Mucosa of gallbladder (tissue), 1 donor: ENCODE measurements at regions not wholly inside any gene's neighbourhood (a gene's known extent, or its start where the extent isn't known, plus 50 kb on each side); places are given as distances from the start of the nearest gene placed in this dataset.

Experiments used
- DNase-seq: peaks from one replicate; pipeline ENCODE4 v3.0.0-alpha.2; 2020; ENCODE audit warnings: low spot score
- donor health status: DM: no; HTN: no; CAD: no.

DNA sequence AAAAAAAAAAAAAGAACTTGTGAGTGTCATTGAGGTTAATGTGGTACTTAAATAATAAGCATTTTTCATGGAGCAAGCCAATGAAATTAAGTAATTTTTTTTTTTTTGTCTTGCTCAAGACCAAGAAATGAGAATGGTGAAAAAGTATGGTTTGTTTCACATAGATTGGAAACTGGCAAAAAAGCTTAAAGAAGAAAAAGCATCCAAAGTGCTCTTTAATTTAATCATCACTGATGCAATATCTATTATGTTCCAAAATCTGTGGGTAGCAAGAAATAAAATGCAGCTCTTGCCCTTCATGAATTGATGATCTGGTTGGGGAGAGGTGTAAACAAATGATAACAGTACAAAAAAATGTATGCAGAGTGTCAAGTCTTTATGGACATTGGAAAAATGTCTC lies 980.6 kb downstream of the REEP3 start:
- no peak for DNase-seq

DNA sequence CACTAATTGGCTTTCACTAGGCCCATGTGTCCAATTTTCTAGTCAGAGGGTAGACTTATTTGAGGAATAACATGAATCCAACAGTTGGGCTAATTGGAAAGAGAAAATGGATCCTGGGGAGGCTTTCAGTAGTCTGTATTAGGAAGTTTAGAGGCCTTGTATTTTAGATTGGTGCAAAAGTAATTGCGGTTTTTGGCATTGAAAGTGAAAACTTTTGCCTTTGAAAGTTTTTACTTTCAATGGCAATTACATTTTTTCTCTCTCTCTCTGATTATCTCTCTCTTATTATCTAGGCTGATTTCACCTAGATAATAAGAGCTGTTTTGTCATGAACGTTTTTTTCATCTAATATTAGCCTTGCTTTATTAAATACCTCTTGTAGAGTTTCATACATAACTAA lies 981.7 kb downstream of the REEP3 start:
- DNase-seq, result no peak

DNA sequence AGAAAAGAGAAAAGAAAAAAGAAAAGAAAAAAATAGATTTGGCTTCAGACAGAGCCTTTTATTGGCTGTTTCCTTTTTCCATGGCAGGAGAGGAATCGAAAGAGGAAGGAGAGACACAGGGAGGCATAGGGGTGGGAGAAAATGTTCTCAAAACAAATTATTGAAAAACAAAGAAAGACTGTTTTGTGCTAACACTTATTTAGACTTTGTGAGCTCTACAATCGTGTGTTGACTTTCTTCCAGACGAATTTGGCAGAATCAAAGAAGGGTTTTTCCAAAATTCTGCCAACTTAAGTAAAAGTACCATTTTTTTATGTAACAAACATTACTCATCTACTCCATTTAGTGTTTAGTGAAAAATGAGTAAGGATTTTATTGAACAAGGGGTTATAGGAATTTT lies 982.2 kb downstream of the REEP3 start:
- no peak for DNase-seq

DNA sequence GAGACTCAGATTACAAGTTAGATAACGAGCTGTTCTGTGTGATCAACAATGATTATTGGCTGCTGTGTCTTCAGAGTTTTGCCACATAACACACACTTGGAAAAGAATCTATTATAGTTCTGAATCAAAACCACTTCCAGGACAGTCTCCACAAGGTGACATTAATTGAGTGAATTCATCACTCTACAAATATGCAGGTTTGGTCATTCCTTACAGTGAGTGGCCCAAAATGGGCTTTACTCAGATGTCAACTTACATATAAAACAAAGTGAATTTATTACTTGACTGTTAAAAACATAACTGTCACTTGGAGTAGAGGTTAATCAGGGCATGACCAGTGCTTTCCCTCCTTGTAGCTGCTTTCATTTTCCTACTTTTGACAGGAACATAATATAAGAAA lies 984.3 kb downstream of the REEP3 start:
- no peak for DNase-seq

DNA sequence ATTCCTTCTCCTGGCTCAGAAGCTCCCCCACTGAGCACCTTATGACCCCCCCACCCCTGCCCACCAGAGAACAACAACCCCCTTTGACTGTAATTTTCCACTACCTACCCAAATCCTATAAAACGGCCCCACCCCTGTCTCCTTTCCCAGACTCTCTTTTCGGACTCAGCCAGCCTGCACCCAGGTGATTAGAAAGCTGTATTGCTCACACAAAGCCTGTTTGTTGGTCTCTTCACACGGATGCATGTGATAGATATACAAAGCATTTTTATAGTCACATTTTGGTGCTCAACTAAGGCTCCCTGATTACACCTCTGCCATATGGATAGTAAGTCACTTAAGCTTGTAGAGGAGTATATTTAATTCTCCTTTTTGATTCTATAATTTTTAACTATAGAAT lies 985.8 kb downstream of the REEP3 start:
- DNase-seq, result no peak

DNA sequence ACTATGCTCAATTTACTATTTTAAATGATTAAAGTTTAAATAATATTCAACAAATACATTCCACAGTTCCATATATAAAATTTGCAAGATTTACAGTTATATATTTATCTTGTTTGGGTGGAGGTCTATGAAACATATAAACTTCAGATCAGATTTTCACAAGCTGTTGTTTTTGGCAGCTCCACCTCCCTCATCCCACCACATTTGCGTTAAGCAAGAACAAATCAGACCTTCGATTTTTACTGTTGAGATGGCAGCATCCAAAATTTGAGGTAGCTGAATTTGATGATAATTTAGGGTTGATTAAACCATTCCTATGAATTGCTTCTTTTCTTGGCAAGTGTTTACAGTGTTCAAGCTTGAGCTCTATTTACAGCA lies 986.4 kb downstream of the REEP3 start:
- DNase-seq, result no peak

DNA sequence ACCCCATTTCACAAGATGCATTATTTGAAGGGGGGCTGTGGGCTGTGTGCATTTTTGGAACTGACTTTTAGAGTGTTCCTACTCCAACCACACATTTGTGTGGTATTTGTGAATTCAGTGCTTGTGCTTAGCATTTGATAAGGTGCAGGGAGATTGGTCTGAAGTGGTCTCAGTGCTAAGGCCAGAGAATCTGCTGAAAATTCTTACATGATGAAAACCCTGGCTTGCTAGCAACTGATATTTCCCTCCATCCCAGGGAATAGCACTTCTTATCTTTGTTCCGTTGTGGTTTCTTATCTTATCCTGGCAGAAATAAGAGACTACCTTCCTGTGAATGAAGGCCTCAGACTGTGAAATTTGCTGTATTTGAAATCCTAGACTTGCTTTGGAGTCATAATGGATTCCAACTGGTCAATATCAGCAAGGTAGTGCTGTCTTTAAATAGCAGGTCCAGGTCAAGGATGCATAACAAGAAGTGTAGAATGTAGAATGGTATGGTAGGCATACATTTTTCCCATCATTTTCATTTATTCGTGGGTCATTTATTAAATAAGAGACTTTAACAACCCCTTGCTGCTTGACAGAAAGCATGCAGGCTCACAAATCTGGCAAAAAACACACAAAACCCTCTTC lies 986.9 kb downstream of the REEP3 start:
- no peak for DNase-seq

DNA sequence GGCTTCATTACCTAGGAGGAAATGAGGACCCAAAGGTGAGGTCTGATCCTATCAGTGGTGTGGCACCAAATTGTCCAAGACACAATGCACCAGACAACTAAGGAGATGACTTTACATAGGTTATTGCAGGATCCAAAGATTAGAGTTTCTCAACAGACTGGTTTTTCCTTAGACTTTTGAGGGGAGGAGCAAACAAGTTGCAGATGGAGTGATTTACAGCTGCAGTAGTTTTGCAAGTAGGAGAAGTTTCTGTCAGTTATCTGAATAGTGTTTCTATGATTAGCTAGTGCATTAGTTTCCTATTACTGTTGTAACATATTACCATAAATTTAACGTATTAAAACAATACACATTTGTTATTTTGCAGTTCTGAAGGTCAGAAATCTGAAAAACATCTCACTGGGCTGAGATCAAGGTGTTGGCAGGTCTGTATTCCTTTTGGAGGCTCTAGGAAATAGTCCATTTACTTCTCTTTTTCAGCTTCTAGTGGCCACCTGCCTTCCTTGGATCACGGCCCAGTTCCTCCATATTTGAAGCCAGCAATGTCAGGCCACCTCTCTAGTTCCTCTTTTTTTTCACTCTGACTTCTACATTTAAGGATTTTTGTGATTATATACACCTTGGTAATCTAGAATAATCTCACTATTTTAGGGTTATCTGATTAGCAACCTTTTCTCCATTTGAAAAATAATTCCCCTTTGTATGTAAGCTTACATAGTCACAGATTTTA lies 994.9 kb downstream of the REEP3 start:
- no peak for DNase-seq

DNA sequence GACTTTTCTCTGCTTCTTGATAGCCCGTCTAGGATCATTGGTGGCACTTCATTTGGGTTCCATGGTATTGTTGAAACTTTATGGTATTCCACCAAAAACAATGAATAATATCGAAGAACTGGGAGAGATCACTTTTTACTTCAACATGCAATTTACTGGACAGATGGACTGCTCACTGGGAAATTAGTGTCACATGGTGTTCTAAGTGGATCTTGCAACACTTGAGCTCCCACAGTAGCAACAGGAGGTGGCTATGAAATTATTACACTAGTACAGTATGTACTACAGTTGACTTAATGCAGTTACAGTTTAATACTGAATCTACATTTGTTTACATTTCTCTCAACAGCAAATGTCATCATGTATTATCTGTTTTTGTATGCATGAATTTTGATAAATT lies 997.3 kb downstream of the REEP3 start:
- no peak for DNase-seq

DNA sequence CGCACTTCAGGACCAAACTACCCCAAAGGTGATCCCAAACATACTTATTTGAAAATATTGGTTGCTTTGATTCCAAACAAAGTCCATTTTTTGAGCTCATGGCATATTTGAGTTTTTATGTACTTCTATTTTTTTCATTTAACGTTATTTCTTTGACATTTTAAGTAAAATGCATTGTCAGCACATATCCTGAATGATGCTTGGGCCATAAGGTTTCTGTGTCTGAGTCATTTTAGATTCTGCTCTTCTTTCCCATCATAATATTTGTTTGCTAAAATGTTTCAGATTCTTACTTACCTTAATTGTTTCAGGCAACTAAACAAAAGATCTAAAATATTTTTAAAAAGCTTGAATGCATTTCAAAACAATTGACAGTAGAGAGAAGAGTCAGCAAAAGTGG lies 998.2 kb downstream of the REEP3 start:
- no peak for DNase-seq

DNA sequence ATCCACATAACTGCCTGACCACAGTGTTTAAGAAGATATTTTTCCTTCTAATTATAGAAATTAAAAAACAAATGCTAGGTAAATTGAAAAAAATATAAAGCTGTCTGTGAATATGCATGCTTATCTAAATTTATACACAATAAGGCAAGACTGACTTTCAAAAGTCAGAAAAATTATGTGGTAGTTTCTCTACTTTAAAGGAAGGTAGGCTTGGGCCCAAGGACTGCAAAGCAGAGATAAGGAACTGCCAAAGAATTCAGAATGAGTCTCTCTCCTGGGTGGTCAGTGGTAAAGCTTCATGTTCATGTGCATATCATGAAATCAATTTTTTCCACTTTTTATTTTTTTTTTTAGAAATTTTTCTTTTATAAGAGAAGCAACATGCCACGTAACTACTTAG lies 998.6 kb downstream of the REEP3 start:
- no peak for DNase-seq

DNA sequence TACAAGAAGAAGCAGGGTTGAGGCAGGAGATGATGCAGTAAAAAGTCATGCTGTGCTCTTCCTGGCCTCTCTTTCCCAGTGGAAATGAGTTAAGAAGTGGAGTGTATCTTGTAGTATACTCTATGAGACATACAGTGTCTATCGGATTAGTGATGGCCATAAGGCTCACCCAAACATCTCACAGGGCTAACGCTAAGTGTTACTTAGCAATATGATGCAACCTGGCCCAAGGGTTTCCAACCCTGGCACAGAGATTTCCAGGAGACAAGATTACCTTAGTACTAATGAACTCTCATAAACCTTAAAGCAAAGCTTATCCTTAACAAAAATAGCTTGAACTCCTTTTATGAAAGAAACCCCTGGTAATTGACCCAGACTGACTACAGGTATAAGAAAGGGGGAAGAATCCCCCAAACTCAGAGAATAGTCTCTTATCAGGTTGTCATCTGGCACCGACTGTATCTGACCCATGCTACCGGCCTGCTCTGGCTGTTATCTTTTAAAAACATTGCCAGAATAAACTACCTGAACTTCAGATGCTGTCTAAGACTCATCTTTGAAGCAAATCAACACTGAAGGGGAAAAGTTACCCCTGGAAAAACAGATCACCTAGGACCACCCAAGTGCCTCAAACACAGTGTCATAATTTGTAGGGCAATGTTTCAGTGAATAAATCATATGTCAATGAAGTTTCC lies 1002.0 kb downstream of the REEP3 start:
- DNase-seq, result no peak

DNA sequence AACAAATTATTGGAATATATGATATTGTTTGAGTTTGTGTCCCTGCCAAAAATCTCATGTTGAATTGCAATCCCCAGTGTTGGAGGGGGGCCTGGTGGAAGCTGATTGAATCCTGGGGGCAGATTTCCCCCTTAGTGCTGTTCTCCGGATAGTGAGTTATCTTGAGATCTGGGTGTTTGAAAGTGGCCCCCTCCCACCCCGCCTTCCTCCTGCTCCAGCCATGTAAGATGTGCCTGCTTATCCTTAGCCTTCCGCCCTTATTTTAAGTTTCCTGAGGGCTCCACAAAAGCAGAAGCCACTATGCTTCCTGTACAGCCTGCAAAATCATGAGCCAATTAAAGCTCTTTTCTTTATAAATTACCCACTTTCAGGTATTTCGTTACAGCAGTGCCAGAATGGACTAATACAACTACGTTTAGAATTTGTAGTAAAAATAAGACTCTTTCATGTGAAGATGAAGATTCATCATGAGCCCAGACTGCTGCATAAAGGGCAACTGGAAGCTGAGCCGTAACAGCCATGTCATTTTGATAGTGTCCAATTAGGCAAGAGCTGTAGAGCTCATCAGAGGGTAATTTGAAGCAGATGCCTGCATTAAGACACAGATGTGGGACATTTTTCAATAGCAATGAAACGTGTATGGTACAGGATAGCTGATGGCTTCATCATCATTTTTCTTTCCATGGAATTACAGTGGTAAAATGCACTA lies 1007.2 kb downstream of the REEP3 start:
- no peak for DNase-seq

DNA sequence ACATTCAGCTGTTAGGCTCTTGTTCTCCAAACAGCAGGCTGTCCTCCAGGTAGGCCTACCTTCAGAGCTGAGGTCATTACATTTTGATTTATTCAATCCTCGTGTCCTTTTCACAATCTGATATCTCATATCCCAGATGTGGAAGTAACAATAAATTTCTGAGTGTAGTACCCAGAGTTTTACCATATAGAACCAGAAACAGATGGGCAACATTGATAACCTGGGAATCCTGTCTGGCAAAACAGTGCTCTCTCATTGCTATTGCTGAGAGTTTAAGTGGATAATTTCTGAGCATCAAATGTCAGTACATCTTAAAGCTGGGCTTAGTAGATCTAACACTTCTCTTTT lies 1007.8 kb downstream of the REEP3 start:
- no peak for DNase-seq

DNA sequence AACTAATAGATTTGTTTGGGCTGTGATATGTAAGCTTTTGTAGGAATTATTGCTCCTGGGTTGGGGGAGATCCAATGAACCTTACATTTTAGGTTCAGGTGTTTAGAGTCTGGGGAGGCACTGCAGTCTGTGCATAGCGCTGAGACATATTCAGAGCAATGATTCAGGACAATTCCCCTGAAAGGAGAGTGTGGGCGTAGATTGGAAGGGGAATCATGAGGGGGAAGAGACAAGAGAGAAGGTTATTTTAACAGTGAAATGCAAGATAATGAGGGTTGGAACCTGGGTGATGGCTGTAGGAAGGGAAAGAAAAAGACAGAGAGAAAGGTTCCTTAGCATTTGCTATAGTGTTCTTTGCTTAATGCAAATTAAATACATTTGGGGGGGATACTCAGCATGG lies 1013.4 kb downstream of the REEP3 start:
- no peak for DNase-seq

DNA sequence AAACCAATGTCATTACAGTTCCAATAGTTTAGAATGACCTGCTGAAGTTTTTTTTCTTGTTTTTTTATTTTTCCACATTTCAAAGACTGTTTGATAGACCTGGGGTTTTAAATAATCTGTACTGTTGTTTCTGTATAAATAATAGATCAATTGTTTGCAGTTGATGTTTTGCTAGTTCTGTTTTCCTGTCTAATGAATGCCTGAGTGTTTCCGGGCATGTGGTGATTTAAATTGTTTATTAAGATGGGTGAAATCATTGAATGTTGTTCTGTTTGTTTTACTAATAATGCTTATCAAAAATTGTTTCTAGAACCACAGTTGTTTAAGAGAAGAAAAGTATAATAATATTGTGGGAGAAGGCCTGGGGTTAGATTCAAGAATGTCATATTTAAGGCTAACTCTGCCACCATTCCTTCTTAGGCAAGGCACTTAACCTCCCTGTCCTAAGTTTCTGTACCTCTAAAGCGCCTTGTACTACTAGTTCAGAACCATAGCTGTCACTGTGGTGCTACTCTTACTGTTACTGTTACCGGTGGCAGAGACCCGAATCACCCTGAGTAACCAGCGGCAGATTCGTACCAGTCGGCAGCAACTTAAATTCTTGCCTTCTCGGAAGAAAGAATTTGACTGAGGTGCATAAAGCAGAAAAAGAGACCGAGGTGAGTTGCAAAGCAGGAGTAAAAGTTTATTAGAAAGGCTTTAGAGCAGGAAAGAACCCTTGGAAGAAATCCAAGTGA lies 1014.1 kb downstream of the REEP3 start:
- no peak for DNase-seq

DNA sequence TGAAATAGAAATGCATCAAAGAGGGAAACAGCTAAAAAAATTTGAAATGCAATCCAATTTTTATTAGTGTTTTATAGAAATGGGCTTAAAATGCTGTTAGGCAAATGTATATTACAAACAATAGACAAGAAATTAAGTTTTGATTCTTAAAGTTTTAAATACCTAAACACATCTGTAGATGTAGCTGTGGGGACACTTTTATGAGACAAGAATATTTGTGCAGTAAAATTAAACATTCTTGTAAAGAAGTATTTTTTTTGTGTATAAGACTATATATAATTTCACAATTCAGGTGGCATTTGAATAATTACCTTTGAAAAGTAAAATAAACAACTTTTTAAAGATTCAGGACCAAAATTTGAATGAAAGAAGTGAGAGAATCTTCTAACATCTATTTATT lies 1015.9 kb downstream of the REEP3 start:
- DNase-seq, result no peak

DNA sequence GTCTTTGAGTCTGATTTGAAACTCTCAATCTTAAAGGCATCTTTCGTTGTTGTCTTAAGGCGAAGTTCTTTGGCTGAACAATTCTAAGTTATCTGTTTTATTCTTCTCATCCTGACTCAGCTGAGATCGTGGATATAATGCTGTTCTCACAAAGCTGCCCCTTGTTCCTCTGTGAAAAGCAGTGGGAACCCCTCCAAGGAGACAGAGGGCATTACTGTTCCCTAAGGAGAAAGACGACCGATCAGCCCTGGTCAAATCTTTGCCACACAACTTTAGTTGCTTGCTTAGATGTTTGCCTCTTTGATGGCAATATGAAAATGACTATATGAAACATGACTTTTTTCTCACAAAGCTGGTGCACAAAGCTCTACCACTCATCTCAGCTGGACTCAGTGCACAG lies 1016.7 kb downstream of the REEP3 start:
- DNase-seq, result no peak

DNA sequence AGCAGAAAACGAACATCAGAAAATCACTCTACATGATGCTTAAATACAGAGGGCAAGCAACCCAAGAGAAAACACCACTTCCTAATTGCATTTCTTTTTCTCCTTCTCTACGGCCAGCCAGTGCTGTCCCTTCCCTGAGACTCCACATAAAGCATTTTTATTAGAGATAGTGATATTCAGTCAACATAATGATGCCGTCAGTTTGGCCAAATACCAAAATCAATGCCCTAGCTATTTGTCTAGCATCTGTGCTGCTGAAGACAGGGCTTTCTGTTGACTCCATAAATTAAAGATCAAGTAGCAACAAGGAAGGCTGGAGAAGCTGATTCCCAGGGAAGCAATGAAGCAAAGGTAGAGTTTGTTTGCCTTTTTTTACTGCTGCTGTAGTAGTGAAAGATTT lies 1024.9 kb downstream of the REEP3 start:
- peak; percentile 40 for DNase-seq

DNA sequence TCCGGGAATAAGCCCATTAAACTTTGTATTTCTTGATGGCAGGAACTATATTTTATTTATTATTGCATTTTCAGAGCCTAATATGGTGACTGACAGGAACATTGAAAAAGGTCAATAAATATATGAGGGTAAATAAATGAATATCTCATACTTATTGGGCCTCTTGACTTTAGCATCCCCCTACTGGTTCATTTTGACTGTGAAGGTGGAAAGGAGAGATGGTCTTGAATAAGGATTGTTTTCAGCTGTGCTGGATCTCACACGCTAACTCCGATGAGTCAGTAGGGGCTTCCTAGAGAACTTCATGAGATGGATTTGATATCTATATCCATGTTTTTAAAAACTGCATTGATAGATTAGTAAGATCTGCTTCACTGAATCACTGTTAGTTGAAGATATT lies 1026.0 kb downstream of the REEP3 start:
- no peak for DNase-seq

DNA sequence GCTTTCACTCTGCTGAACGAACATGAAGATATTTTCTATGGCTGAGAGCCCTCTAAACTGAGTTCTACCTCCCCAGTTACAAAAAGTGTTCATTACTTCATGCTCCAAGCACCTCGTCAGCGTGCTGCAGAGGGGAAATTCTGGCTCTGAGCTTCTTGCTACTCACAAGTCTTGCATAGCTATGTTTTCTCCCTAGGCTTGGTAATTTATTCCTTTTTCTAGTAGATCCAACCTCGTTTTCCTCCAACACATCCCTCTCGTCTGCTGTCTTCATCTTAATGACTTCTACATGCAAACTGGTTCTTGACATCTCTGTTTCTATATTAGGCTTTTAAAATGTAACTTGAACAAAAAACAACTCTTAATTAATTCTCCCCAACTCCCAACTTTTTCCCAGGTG lies 1034.5 kb downstream of the REEP3 start:
- no peak for DNase-seq
